ENCODE measurements at regions not wholly inside any gene's neighbourhood (a gene's known extent, or its start where the extent isn't known, plus 50 kb on each side); places are given as distances from the start of the nearest gene placed in this dataset.

GRCh38 chr2:11071211-11071610 lies 84.1 kb upstream of the SLC66A3 start:
- TF ChIP-seq, protein P1, sequence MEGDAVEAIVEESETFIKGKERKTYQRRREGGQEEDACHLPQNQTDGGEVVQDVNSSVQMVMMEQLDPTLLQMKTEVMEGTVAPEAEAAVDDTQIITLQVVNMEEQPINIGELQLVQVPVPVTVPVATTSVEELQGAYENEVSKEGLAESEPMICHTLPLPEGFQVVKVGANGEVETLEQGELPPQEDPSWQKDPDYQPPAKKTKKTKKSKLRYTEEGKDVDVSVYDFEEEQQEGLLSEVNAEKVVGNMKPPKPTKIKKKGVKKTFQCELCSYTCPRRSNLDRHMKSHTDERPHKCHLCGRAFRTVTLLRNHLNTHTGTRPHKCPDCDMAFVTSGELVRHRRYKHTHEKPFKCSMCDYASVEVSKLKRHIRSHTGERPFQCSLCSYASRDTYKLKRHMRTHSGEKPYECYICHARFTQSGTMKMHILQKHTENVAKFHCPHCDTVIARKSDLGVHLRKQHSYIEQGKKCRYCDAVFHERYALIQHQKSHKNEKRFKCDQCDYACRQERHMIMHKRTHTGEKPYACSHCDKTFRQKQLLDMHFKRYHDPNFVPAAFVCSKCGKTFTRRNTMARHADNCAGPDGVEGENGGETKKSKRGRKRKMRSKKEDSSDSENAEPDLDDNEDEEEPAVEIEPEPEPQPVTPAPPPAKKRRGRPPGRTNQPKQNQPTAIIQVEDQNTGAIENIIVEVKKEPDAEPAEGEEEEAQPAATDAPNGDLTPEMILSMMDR (IDR thresholded peaks at IDR 0.05): no peak
- TF ChIP-seq POLR2A (IDR thresholded peaks at IDR 0.05): no peak

All from adrenal gland (tissue), 5 donors.